ENCODE measurements at regions not wholly inside any gene's neighbourhood (a gene's known extent, or its start where the extent isn't known, plus 50 kb on each side); places are given as distances from the start of the nearest gene placed in this dataset.

GRCh38 chr5:174384509-174384947, 339.0 kb downstream of the NSG2 start:
- H3K4me3 ChIP-seq = no peak overlapping the region
- DNase-seq (peak; percentile 30 to 67 (median 62)), ATAC-seq (ENCODE audit: insufficient read depth, low FRiP score) (no peak)
- no peak for TF ChIP-seq CTCF (IDR thresholded peaks at IDR 0.05; ENCODE audit: control extremely low read depth, extremely low read depth)
- H3K36me3 ChIP-seq (ENCODE audit: control insufficient read depth in 4 of 4, insufficient read depth in 4 of 4, low read length in 4 of 4) = no peaks in the 10 kb centered on the region
- H3K27ac ChIP-seq (ENCODE audit: low read depth in 1 of 2, low read length in 1 of 2) = no peak overlapping the region
- peaks cover 0 to 7% (median 0%) of the 10 kb centered on the region in 3 donors for H3K27me3 ChIP-seq (ENCODE audit: control insufficient read depth in 3 of 3, insufficient read depth in 3 of 3, low read length in 2 of 3)
- H3K9me3 ChIP-seq (ENCODE audit: control insufficient read depth in 4 of 4, insufficient read depth in 3 of 4, low read length in 3 of 4) = peaks cover 0 to 3% (median 0%) of the 10 kb centered on the region in 4 donors
- H3K9ac ChIP-seq (ENCODE audit: insufficient read depth in 1 of 2, low read length in 2 of 2) = no peak overlapping the region
- no peaks in the 10 kb centered on the region for H3K4me1 ChIP-seq (ENCODE audit: control insufficient read depth in 5 of 5, insufficient read depth in 5 of 5, low read length in 5 of 5)
- WGBS, 2 donors = 70% methylated on average over 17 of the region's 17 CpGs

- no peaks in the 10 kb centered on the region for H3K4me1 ChIP-seq (ENCODE audit: control insufficient read depth in 5 of 5, insufficient read depth in 5 of 5, low read length in 5 of 5)
- H3K4me3 ChIP-seq = no peak overlapping the region
- no peak overlapping the region for H3K27ac ChIP-seq (ENCODE audit: low read depth in 1 of 2, low read length in 1 of 2)
- H3K36me3 ChIP-seq (ENCODE audit: control insufficient read depth in 4 of 4, insufficient read depth in 4 of 4, low read length in 4 of 4) = no peaks in the 10 kb centered on the region
- DNase-seq = no peak
- 88 to 90% methylated on average over 3 of the region's 3 CpGs for WGBS, 2 donors
- no peak overlapping the region for H3K9ac ChIP-seq (ENCODE audit: insufficient read depth in 1 of 2, low read length in 2 of 2)
- no peak for ATAC-seq (ENCODE audit: insufficient read depth, low FRiP score)
- no peak for TF ChIP-seq CTCF (IDR thresholded peaks at IDR 0.05; ENCODE audit: control extremely low read depth, extremely low read depth)
- H3K9me3 ChIP-seq (ENCODE audit: control insufficient read depth in 4 of 4, insufficient read depth in 3 of 4, low read length in 3 of 4) = peaks cover 0 to 8% (median 0%) of the 10 kb centered on the region in 4 donors
- peaks cover 0 to 7% (median 4%) of the 10 kb centered on the region in 3 donors for H3K27me3 ChIP-seq (ENCODE audit: control insufficient read depth in 3 of 3, insufficient read depth in 3 of 3, low read length in 2 of 3)
Observed at GRCh38 chr5:174386306-174386705, 338.1 kb upstream of the MSX2 start.

- ATAC-seq (ENCODE audit: insufficient read depth, low FRiP score) (no peak), DNase-seq (no peak)
- H3K27me3 ChIP-seq (ENCODE audit: control insufficient read depth in 3 of 3, insufficient read depth in 3 of 3, low read length in 2 of 3) = peaks cover 0 to 7% (median 4%) of the 10 kb centered on the region in 3 donors
- no peaks in the 10 kb centered on the region for H3K4me1 ChIP-seq (ENCODE audit: control insufficient read depth in 5 of 5, insufficient read depth in 5 of 5, low read length in 5 of 5)
- no peaks in the 10 kb centered on the region for H3K36me3 ChIP-seq (ENCODE audit: control insufficient read depth in 4 of 4, insufficient read depth in 4 of 4, low read length in 4 of 4)
- peaks cover 0 to 8% (median 0%) of the 10 kb centered on the region in 4 donors for H3K9me3 ChIP-seq (ENCODE audit: control insufficient read depth in 4 of 4, insufficient read depth in 3 of 4, low read length in 3 of 4)
- 63 to 67% methylated on average over 2 of the region's 2 CpGs for WGBS, 2 donors
- H3K4me3 ChIP-seq = no peak overlapping the region
- no peak for TF ChIP-seq CTCF (IDR thresholded peaks at IDR 0.05; ENCODE audit: control extremely low read depth, extremely low read depth)
- no peak overlapping the region for H3K9ac ChIP-seq (ENCODE audit: insufficient read depth in 1 of 2, low read length in 2 of 2)
- no peak overlapping the region for H3K27ac ChIP-seq (ENCODE audit: low read depth in 1 of 2, low read length in 1 of 2)
Observed at GRCh38 chr5:174386846-174387245, 337.5 kb upstream of the MSX2 start.

- no peak for ATAC-seq (ENCODE audit: insufficient read depth, low FRiP score)
- DNase-seq = no peak
- Histone ChIP-seq H3K9me3 (ENCODE audit: control insufficient read depth in 4 of 4, insufficient read depth in 3 of 4, low read length in 3 of 4) (peaks cover 0 to 8% (median 0%) of the 10 kb centered on the region in 4 donors), H3K9ac (ENCODE audit: insufficient read depth in 1 of 2, low read length in 2 of 2) (no peak overlapping the region), H3K36me3 (ENCODE audit: control insufficient read depth in 4 of 4, insufficient read depth in 4 of 4, low read length in 4 of 4) (no peaks in the 10 kb centered on the region), H3K27me3 (ENCODE audit: control insufficient read depth in 3 of 3, insufficient read depth in 3 of 3, low read length in 2 of 3) (peaks cover 0 to 7% (median 4%) of the 10 kb centered on the region in 3 donors), H3K4me3 (no peak overlapping the region), H3K4me1 (ENCODE audit: control insufficient read depth in 5 of 5, insufficient read depth in 5 of 5, low read length in 5 of 5) (no peaks in the 10 kb centered on the region), H3K27ac (ENCODE audit: low read depth in 1 of 2, low read length in 1 of 2) (no peak overlapping the region)
- TF ChIP-seq CTCF (IDR thresholded peaks at IDR 0.05; ENCODE audit: control extremely low read depth, extremely low read depth) = no peak
- WGBS, 2 donors = 83 to 91% methylated on average over 1 of the region's 1 CpG
Observed at GRCh38 chr5:174387448-174387847, 336.9 kb upstream of the MSX2 start.
